ENCODE measurements at regions not wholly inside any gene's neighbourhood (a gene's known extent, or its start where the extent isn't known, plus 50 kb on each side); places are given as distances from the start of the nearest gene placed in this dataset.

GRCh38 chr5:108546939-108547338, 165.0 kb upstream of the FBXL17 start:
- TF ChIP-seq POLR2A (IDR thresholded peaks at IDR 0.05; ENCODE audit: low read length) (no peak), GATA1 (IDR thresholded peaks at IDR 0.05; ENCODE audit: low read depth, low read length) (no peak)

Data from erythroblast (primary cell).